IPS-18a (cell line): ENCODE measurements at regions not wholly inside any gene's neighbourhood (a gene's known extent, or its start where the extent isn't known, plus 50 kb on each side); places are given as distances from the start of the nearest gene placed in this dataset.
"Not testable (repeated sequence)": the region's sequence is repeated elsewhere in the genome, so short reads cannot be mapped to it uniquely, and the experiment has no call there.

Experiments
- H3K27ac ChIP-seq: one replicate; pipeline ENCODE4 v1.5.1; 2013; ENCODE audit warnings: low read length
- H3K27me3 ChIP-seq: one replicate; pipeline ENCODE4 v1.6.1; 2013; ENCODE audit warnings: mild to moderate bottlenecking, low read length; ENCODE audit not compliant: control insufficient read depth, insufficient read depth
- H3K36me3 ChIP-seq: one replicate; pipeline ENCODE4 v1.6.1; 2013; ENCODE audit warnings: low read depth, low read length; ENCODE audit not compliant: control insufficient read depth
- H3K4me1 ChIP-seq: one replicate; pipeline ENCODE4 v1.6.1; 2013; ENCODE audit warnings: low read depth, low read length; ENCODE audit not compliant: control insufficient read depth
- H3K4me3 ChIP-seq: one replicate; pipeline ENCODE4 v1.5.1; 2013; ENCODE audit warnings: low read length
- H3K9ac ChIP-seq: one replicate; pipeline ENCODE4 v1.6.1; 2013; ENCODE audit warnings: mild to moderate bottlenecking, low read length, moderate library complexity
- H3K9me3 ChIP-seq: one replicate; pipeline ENCODE4 v1.6.1; 2013; ENCODE audit warnings: low read depth, low read length; ENCODE audit not compliant: control insufficient read depth

- H3K4me3 ChIP-seq: no peak overlapping the region
- H3K27me3 ChIP-seq: no peaks in the 10 kb centered on the region
- H3K27ac ChIP-seq: no peak overlapping the region
- H3K36me3 ChIP-seq: no peaks in the 10 kb centered on the region
- no peaks in the 10 kb centered on the region for H3K9me3 ChIP-seq
- no peak overlapping the region for H3K9ac ChIP-seq
- H3K4me1 ChIP-seq: peaks cover 8% of the 10 kb centered on the region
Measured at GRCh38 chr2:111535404-111535803, 348.6 kb downstream of the ANAPC1 start.

- no peaks in the 10 kb centered on the region for H3K36me3 ChIP-seq
- H3K4me3 ChIP-seq: no peak overlapping the region
- no peaks in the 10 kb centered on the region for H3K27me3 ChIP-seq
- peaks cover 8% of the 10 kb centered on the region for H3K4me1 ChIP-seq
- no peak overlapping the region for H3K9ac ChIP-seq
- H3K9me3 ChIP-seq: no peaks in the 10 kb centered on the region
- no peak overlapping the region for H3K27ac ChIP-seq
Measured at GRCh38 chr2:111537078-111537655, 346.8 kb downstream of the ANAPC1 start.

- H3K4me1 ChIP-seq, H3K9ac ChIP-seq, H3K36me3 ChIP-seq, H3K9me3 ChIP-seq, H3K27me3 ChIP-seq, H3K27ac ChIP-seq, H3K4me3 ChIP-seq: not testable (repeated sequence)
Measured at GRCh38 chr2:111539991-111540390, 344.0 kb downstream of the ANAPC1 start.

- not testable (repeated sequence) for H3K9ac ChIP-seq, H3K27me3 ChIP-seq, H3K9me3 ChIP-seq, H3K4me3 ChIP-seq, H3K27ac ChIP-seq, H3K4me1 ChIP-seq, H3K36me3 ChIP-seq
Measured at GRCh38 chr2:111542120-111542774, 341.7 kb downstream of the ANAPC1 start.

- H3K27me3 ChIP-seq, H3K9ac ChIP-seq, H3K9me3 ChIP-seq, H3K4me3 ChIP-seq, H3K4me1 ChIP-seq, H3K27ac ChIP-seq, H3K36me3 ChIP-seq: not testable (repeated sequence)
Measured at GRCh38 chr2:111544006-111544405, 340.0 kb downstream of the ANAPC1 start.

- H3K27ac ChIP-seq, H3K36me3 ChIP-seq, H3K9me3 ChIP-seq, H3K4me1 ChIP-seq, H3K27me3 ChIP-seq, H3K4me3 ChIP-seq, H3K9ac ChIP-seq: not testable (repeated sequence)
Measured at GRCh38 chr2:111545723-111546431, 338.1 kb downstream of the ANAPC1 start.

- not testable (repeated sequence) for H3K9me3 ChIP-seq, H3K36me3 ChIP-seq, H3K9ac ChIP-seq, H3K4me1 ChIP-seq, H3K4me3 ChIP-seq, H3K27me3 ChIP-seq, H3K27ac ChIP-seq
Measured at GRCh38 chr2:111546578-111546977, 337.4 kb downstream of the ANAPC1 start.

- H3K4me1 ChIP-seq, H3K9ac ChIP-seq, H3K27ac ChIP-seq, H3K27me3 ChIP-seq, H3K36me3 ChIP-seq, H3K4me3 ChIP-seq, H3K9me3 ChIP-seq: not testable (repeated sequence)
Measured at GRCh38 chr2:111549174-111549573, 334.8 kb downstream of the ANAPC1 start.

- H3K27me3 ChIP-seq, H3K36me3 ChIP-seq, H3K4me3 ChIP-seq, H3K4me1 ChIP-seq, H3K27ac ChIP-seq, H3K9ac ChIP-seq, H3K9me3 ChIP-seq: not testable (repeated sequence)
Measured at GRCh38 chr2:111551428-111551827, 332.6 kb downstream of the ANAPC1 start.

- H3K36me3 ChIP-seq, H3K4me3 ChIP-seq, H3K9me3 ChIP-seq, H3K4me1 ChIP-seq, H3K27me3 ChIP-seq, H3K27ac ChIP-seq, H3K9ac ChIP-seq: not testable (repeated sequence)
Measured at GRCh38 chr2:111552625-111553024, 331.4 kb downstream of the ANAPC1 start.

- H3K9me3 ChIP-seq, H3K27me3 ChIP-seq, H3K4me3 ChIP-seq, H3K27ac ChIP-seq, H3K36me3 ChIP-seq, H3K9ac ChIP-seq, H3K4me1 ChIP-seq: not testable (repeated sequence)
Measured at GRCh38 chr2:111559301-111559700, 324.7 kb downstream of the ANAPC1 start.

GRCh38 chr2:111559814-111560213, 324.2 kb downstream of the ANAPC1 start:
- not testable (repeated sequence) for H3K36me3 ChIP-seq, H3K4me3 ChIP-seq, H3K27ac ChIP-seq, H3K27me3 ChIP-seq, H3K4me1 ChIP-seq, H3K9ac ChIP-seq, H3K9me3 ChIP-seq
